ENCODE measurements at regions not wholly inside any gene's neighbourhood (a gene's known extent, or its start where the extent isn't known, plus 50 kb on each side); places are given as distances from the start of the nearest gene placed in this dataset.

- H3K27ac ChIP-seq = no peak overlapping the region
- TF ChIP-seq, protein P1, sequence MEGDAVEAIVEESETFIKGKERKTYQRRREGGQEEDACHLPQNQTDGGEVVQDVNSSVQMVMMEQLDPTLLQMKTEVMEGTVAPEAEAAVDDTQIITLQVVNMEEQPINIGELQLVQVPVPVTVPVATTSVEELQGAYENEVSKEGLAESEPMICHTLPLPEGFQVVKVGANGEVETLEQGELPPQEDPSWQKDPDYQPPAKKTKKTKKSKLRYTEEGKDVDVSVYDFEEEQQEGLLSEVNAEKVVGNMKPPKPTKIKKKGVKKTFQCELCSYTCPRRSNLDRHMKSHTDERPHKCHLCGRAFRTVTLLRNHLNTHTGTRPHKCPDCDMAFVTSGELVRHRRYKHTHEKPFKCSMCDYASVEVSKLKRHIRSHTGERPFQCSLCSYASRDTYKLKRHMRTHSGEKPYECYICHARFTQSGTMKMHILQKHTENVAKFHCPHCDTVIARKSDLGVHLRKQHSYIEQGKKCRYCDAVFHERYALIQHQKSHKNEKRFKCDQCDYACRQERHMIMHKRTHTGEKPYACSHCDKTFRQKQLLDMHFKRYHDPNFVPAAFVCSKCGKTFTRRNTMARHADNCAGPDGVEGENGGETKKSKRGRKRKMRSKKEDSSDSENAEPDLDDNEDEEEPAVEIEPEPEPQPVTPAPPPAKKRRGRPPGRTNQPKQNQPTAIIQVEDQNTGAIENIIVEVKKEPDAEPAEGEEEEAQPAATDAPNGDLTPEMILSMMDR (IDR thresholded peaks at IDR 0.05) = no peak
- TF ChIP-seq ZFX (IDR thresholded peaks at IDR 0.05; ENCODE audit: borderline replicate concordance) = no peak
These were observed 211.9 kb downstream of the NXNL2 start for GRCh38 chr9:88746743-88747398.

GRCh38 chr9:88747768-88748167 lies 212.8 kb downstream of the NXNL2 start:
- TF ChIP-seq, protein P1 (IDR thresholded peaks at IDR 0.05) = no peak
- no peak for TF ChIP-seq ZFX (IDR thresholded peaks at IDR 0.05; ENCODE audit: borderline replicate concordance)
- no peak overlapping the region for H3K27ac ChIP-seq

- TF ChIP-seq, protein P1 (IDR thresholded peaks at IDR 0.05) = no peak
- no peak for TF ChIP-seq ZFX (IDR thresholded peaks at IDR 0.05; ENCODE audit: borderline replicate concordance)
- H3K27ac ChIP-seq = no peak overlapping the region
These were observed 213.7 kb downstream of the NXNL2 start for GRCh38 chr9:88748566-88749261.

DNA sequence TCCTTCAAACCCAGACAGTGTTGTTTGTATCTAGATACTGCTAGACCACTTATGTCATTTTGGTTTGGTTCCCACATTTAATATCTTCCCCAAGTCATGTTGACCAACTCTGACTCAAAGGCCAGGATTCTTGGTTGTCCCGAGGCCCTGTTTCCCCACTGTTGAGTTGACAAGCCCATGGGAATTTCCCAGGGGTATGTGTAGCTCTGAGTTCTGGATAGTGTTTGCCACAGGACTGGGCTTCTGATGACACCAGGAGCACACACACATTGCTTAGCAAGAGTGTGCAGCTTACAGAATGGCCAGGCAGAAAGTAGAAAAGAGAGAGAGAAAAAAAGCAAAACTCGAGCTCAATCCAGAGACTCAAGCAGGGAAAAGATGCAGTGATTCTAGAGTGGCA lies 214.4 kb downstream of the NXNL2 start:
- TF ChIP-seq, protein P1 (IDR thresholded peaks at IDR 0.05) = no peak
- no peak for TF ChIP-seq ZFX (IDR thresholded peaks at IDR 0.05; ENCODE audit: borderline replicate concordance)
- H3K27ac ChIP-seq = no peak overlapping the region

DNA sequence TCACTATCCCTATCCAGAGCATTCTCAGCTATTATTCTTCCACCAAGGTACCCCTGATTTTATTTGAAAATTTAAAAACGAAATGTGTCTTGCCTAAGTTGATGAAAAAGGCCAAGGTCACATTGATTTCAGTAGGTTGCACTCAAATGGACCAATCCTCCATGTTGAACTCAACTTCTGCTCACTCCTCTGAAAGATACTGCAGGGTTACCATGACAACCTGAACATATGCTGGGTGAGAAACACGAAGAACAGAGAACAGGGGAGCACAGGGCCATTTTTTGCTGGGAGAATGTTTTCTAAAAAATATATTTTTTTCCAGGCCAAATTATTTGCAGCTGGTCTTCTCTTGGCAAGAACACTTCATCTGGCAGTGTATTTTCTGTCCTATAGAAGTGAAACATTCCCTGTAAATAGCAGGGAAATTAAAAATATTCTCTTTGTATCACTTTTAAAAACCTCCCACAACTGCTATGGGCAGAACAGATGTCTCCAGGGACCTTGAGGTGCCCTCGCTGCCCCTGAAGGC lies 215.9 kb downstream of the NXNL2 start:
- no peak overlapping the region for H3K27ac ChIP-seq
- TF ChIP-seq, protein P1 (IDR thresholded peaks at IDR 0.05) = no peak
- TF ChIP-seq ZFX (IDR thresholded peaks at IDR 0.05; ENCODE audit: borderline replicate concordance) = no peak

GRCh38 chr9:88751781-88752180 lies 216.8 kb downstream of the NXNL2 start:
- no peak for TF ChIP-seq ZFX (IDR thresholded peaks at IDR 0.05; ENCODE audit: borderline replicate concordance)
- TF ChIP-seq, protein P1 (IDR thresholded peaks at IDR 0.05) = no peak
- H3K27ac ChIP-seq = no peak overlapping the region

Data from 22Rv1 (cell line).